KG1 (cell line): ENCODE measurements at regions not wholly inside any gene's neighbourhood (a gene's known extent, or its start where the extent isn't known, plus 50 kb on each side); places are given as distances from the start of the nearest gene placed in this dataset.

Experiments
- DNase-seq: peaks from one replicate; lab custom pipeline; 2025; lab: John Stamatoyannopoulos, UW

GRCh38 chr7:56291-56913 lies 136.0 kb upstream of the FAM20C start:
- DNase-seq: no peak

- DNase-seq: no peak
Observed at GRCh38 chr7:57071-57470, 135.3 kb upstream of the FAM20C start.

GRCh38 chr7:57482-58255 lies 134.7 kb upstream of the FAM20C start:
- no peak for DNase-seq

- DNase-seq: no peak
Observed at GRCh38 chr7:58316-58715, 134.1 kb upstream of the FAM20C start.

GRCh38 chr7:59079-60016 lies 133.0 kb upstream of the FAM20C start:
- no peak for DNase-seq

- no peak for DNase-seq
Observed at GRCh38 chr7:60017-60675, 132.2 kb upstream of the FAM20C start.

GRCh38 chr7:60706-61105 lies 131.7 kb upstream of the FAM20C start:
- no peak for DNase-seq

- DNase-seq: no peak
Observed at GRCh38 chr7:61111-61510, 131.3 kb upstream of the FAM20C start.

GRCh38 chr7:61576-62360 lies 130.6 kb upstream of the FAM20C start:
- no peak for DNase-seq

GRCh38 chr7:62361-63116 lies 129.8 kb upstream of the FAM20C start:
- DNase-seq: no peak

GRCh38 chr7:63117-63480 lies 129.3 kb upstream of the FAM20C start:
- no peak for DNase-seq

GRCh38 chr7:63521-64021 lies 128.8 kb upstream of the FAM20C start:
- no peak for DNase-seq

GRCh38 chr7:64098-64915 lies 128.1 kb upstream of the FAM20C start:
- DNase-seq: no peak

GRCh38 chr7:64916-65341 lies 127.4 kb upstream of the FAM20C start:
- no peak for DNase-seq

GRCh38 chr7:65554-65953 lies 126.8 kb upstream of the FAM20C start:
- DNase-seq: no peak

GRCh38 chr7:66296-66695 lies 126.1 kb upstream of the FAM20C start:
- no peak for DNase-seq

- DNase-seq: no peak
Observed at GRCh38 chr7:66741-67140, 125.6 kb upstream of the FAM20C start.

- no peak for DNase-seq
Observed at GRCh38 chr7:67661-68395, 124.5 kb upstream of the FAM20C start.

- no peak for DNase-seq
Observed at GRCh38 chr7:68629-69028, 123.7 kb upstream of the FAM20C start.
